MM.1S (cell line): ENCODE measurements at regions not wholly inside any gene's neighbourhood (a gene's known extent, or its start where the extent isn't known, plus 50 kb on each side); places are given as distances from the start of the nearest gene placed in this dataset.
A peak's percentile ranks its signal among the peaks of the same experiment; 100 is the strongest.

Experiments used
- DNase-seq: peaks from one replicate; pipeline ENCODE4 v3.0.0-alpha.2; 2015
- H2AFZ ChIP-seq: fragments of 300-600 bp; sonication (generic); 2 replicates; pipeline ENCODE4 v1.6.0; 2016; ENCODE audit warnings: antibody characterized with exemption, low read length
- H3F3A ChIP-seq: fragments of 300-600 bp; sonication (generic); 2 replicates; pipeline ENCODE4 v1.6.1; 2016; ENCODE audit warnings: mild to moderate bottlenecking, antibody characterized with exemption, low read length, moderate library complexity, mixed read lengths; ENCODE audit not compliant: insufficient read depth
- H3K27ac ChIP-seq: fragments of 300-600 bp; sonication (generic); 2 replicates; pipeline ENCODE4 v1.5.1; 2016; ENCODE audit warnings: mild to moderate bottlenecking, low read length
- H3K27me3 ChIP-seq: fragments of 300-600 bp; sonication (generic); replicated peaks from 2 replicates; pipeline ENCODE4 v1.6.0; 2016; ENCODE audit warnings: low read length; ENCODE audit not compliant: insufficient read depth
- H3K36me3 ChIP-seq: fragments of 300-600 bp; sonication (generic); replicated peaks from 2 replicates; pipeline ENCODE4 v1.6.1; 2016; ENCODE audit warnings: mild to moderate bottlenecking, low read length, mixed read lengths; ENCODE audit not compliant: insufficient read depth
- H3K4me1 ChIP-seq: fragments of 300-600 bp; sonication (generic); 2 replicates; pipeline ENCODE4 v1.6.1; 2016; ENCODE audit warnings: low read length, mixed read lengths
- H3K4me2 ChIP-seq: fragments of 300-600 bp; sonication (generic); 2 replicates; pipeline ENCODE4 v1.6.0; 2016; ENCODE audit warnings: low read depth, low read length
- H3K4me3 ChIP-seq: fragments of 300-600 bp; sonication (generic); 2 replicates; pipeline ENCODE4 v1.5.1; 2016; ENCODE audit warnings: low read length, mixed read lengths
- H3K79me2 ChIP-seq: fragments of 300-600 bp; sonication (generic); 2 replicates; pipeline ENCODE4 v1.6.1; 2016; ENCODE audit warnings: mixed run types, low read length, mixed read lengths
- H3K9ac ChIP-seq: fragments of 300-600 bp; sonication (generic); 2 replicates; pipeline ENCODE4 v1.6.1; 2016; ENCODE audit warnings: low read length, mixed read lengths
- H3K9me2 ChIP-seq: fragments of 300-600 bp; sonication (generic); replicated peaks from 2 replicates; pipeline ENCODE4 v1.6.1; 2016; ENCODE audit warnings: mild to moderate bottlenecking, low read length, mixed read lengths; ENCODE audit not compliant: insufficient read depth
- H3K9me3 ChIP-seq: fragments of 300-600 bp; sonication (generic); replicated peaks from 2 replicates; pipeline ENCODE4 v1.6.1; 2016; ENCODE audit warnings: mild to moderate bottlenecking, low read length, mixed read lengths; ENCODE audit not compliant: insufficient read depth
- H4K20me1 ChIP-seq: fragments of 300-600 bp; sonication (generic); 2 replicates; pipeline ENCODE4 v1.6.1; 2016; ENCODE audit warnings: mild to moderate bottlenecking, low read length, moderate library complexity, mixed read lengths; ENCODE audit not compliant: insufficient read depth
- EZH2 ChIP-seq: fragments of 300-600 bp; sonication (generic); optimal IDR thresholded peaks from 2 replicates; pipeline ENCODE3; 2017; ENCODE audit warnings: low read depth, mild to moderate bottlenecking, antibody characterized with exemption, low read length, mixed read lengths
- EZH2phosphoT487 ChIP-seq: fragments of 300-600 bp; sonication (generic); IDR thresholded peaks from 2 replicates; pipeline ENCODE4 v1.6.1; 2018; ENCODE audit warnings: antibody characterized with exemption, low read length
- TF ChIP-seq, protein P1 (sequence below): fragments of 300-600 bp; sonication (generic); IDR thresholded peaks from 2 replicates; pipeline ENCODE4 v1.5.1; 2016; ENCODE audit warnings: antibody characterized with exemption, low read length, mixed read lengths

GRCh38 chr4:84041426-84041825 is 457.7 kb downstream of the NKX6-1 start:
- H2AFZ ChIP-seq = no peak overlapping the region
- H3F3A ChIP-seq = no peaks in the 10 kb centered on the region
- no peaks in the 10 kb centered on the region for H3K27me3 ChIP-seq
- H4K20me1 ChIP-seq = no peaks in the 10 kb centered on the region
- no peak overlapping the region for H3K27ac ChIP-seq
- no peaks in the 10 kb centered on the region for H3K79me2 ChIP-seq
- H3K4me3 ChIP-seq = no peak overlapping the region
- H3K9ac ChIP-seq = no peak overlapping the region
- no peaks in the 10 kb centered on the region for H3K9me3 ChIP-seq
- no peaks in the 10 kb centered on the region for H3K9me2 ChIP-seq
- H3K4me1 ChIP-seq = no peaks in the 10 kb centered on the region
- TF ChIP-seq, protein P1, sequence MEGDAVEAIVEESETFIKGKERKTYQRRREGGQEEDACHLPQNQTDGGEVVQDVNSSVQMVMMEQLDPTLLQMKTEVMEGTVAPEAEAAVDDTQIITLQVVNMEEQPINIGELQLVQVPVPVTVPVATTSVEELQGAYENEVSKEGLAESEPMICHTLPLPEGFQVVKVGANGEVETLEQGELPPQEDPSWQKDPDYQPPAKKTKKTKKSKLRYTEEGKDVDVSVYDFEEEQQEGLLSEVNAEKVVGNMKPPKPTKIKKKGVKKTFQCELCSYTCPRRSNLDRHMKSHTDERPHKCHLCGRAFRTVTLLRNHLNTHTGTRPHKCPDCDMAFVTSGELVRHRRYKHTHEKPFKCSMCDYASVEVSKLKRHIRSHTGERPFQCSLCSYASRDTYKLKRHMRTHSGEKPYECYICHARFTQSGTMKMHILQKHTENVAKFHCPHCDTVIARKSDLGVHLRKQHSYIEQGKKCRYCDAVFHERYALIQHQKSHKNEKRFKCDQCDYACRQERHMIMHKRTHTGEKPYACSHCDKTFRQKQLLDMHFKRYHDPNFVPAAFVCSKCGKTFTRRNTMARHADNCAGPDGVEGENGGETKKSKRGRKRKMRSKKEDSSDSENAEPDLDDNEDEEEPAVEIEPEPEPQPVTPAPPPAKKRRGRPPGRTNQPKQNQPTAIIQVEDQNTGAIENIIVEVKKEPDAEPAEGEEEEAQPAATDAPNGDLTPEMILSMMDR = no peak
- TF ChIP-seq EZH2phosphoT487 (no peak), EZH2 (no peak)
- H3K36me3 ChIP-seq = no peaks in the 10 kb centered on the region
- no peak for DNase-seq
- H3K4me2 ChIP-seq = no peak overlapping the region

DNA sequence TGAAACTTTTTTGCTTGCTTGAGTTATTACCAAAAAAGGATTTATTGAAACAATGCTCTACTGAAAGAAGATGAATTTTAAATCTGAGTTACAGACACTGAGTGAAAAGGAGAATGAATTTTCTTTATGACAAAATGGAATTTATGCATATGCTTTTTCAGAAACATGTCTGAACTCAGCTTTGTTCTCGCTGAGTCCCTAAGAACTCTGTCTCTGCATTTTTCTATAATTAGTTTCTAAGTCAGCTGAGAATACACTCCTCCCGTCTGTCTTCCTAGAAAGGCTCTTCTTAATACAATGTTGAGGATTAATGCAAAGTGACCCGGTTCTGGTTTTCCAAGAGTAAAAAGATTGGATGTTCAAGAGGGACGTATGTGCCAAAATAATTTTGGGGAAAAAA is 463.5 kb downstream of the NKX6-1 start:
- H3K9ac ChIP-seq = no peak overlapping the region
- no peaks in the 10 kb centered on the region for H3K9me2 ChIP-seq
- no peaks in the 10 kb centered on the region for H3F3A ChIP-seq
- no peak overlapping the region for H3K4me3 ChIP-seq
- no peak for TF ChIP-seq EZH2phosphoT487
- TF ChIP-seq EZH2 = no peak
- TF ChIP-seq, protein P1 = no peak
- H3K4me2 ChIP-seq = no peak overlapping the region
- H4K20me1 ChIP-seq = no peaks in the 10 kb centered on the region
- H3K27me3 ChIP-seq = no peaks in the 10 kb centered on the region
- DNase-seq = no peak
- H3K36me3 ChIP-seq = no peaks in the 10 kb centered on the region
- H3K9me3 ChIP-seq = no peaks in the 10 kb centered on the region
- no peaks in the 10 kb centered on the region for H3K79me2 ChIP-seq
- H3K27ac ChIP-seq = no peak overlapping the region
- H3K4me1 ChIP-seq = no peaks in the 10 kb centered on the region
- no peak overlapping the region for H2AFZ ChIP-seq

DNA sequence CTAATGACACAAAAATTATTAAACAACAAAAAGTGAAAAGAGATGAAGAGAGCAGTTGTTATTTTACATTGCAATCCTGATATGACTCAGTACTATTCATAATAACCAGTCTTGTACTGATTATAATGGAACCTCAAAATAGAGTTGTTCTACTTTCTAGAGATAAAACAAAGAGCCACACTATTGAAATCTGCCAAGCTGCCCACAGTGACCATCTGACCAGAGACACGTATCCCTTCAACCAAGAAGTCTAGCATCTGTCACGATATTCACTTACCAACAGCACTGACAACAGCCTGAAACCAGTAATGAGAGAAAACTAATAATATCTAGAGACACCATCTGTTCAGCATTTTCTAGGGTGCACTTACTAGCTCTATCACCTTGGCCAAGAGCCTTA is 466.7 kb downstream of the NKX6-1 start:
- Histone ChIP-seq H2AFZ (no peak overlapping the region), H3K9me3 (no peaks in the 10 kb centered on the region), H3K4me3 (no peak overlapping the region), H3K36me3 (no peaks in the 10 kb centered on the region), H3K4me2 (no peak overlapping the region), H3F3A (no peaks in the 10 kb centered on the region), H3K9ac (no peak overlapping the region), H3K4me1 (no peaks in the 10 kb centered on the region), H4K20me1 (no peaks in the 10 kb centered on the region), H3K9me2 (no peaks in the 10 kb centered on the region), H3K27ac (no peak overlapping the region), H3K27me3 (no peaks in the 10 kb centered on the region), H3K79me2 (no peaks in the 10 kb centered on the region)
- TF ChIP-seq, protein P1 = no peak
- no peak for TF ChIP-seq EZH2
- TF ChIP-seq EZH2phosphoT487 = no peak
- DNase-seq = peak; percentile 10
